Lower leg skin (tissue), 3 donors: ENCODE measurements at regions not wholly inside any gene's neighbourhood (a gene's known extent, or its start where the extent isn't known, plus 50 kb on each side); places are given as distances from the start of the nearest gene placed in this dataset.

Source experiments
- POLR2A ChIP-seq, 2 donors: fragments of 450-650 bp; IDR thresholded peaks; one replicate each; pipeline ENCODE4 v1.6.1; 2016 to 2017; ENCODE audit warnings: antibody characterized with exemption in 2 of 2, mild to moderate bottlenecking in 1 of 2, moderate library complexity in 1 of 2
- TF ChIP-seq, protein P1 (sequence below), 3 donors: fragments of 450-650 bp; IDR thresholded peaks; one replicate each; pipeline ENCODE4 v1.5.1; 2016; ENCODE audit warnings: antibody characterized with exemption in 3 of 3, mild to moderate bottlenecking in 3 of 3, moderate library complexity in 2 of 3

DNA sequence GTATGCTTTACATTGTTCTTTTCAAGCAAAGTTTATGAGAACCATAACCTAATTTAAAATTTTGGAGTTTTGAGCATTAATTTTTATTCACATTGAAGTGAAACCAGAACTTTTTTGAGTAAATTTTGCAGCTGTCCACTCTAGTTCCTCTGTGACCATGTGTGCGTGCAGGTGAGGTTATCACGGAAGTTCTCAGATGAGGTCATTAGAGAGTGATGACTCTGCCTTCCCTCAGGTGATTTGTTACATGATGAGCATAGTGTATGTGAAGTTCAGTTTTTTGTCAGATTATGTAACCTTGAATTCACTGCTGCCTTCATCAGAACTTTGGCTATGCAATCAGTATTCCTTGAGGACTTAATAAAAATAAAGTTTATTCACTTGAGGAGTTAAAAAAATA, 828.2 kb downstream of the ADGRL2 start:
- TF ChIP-seq, protein P1, sequence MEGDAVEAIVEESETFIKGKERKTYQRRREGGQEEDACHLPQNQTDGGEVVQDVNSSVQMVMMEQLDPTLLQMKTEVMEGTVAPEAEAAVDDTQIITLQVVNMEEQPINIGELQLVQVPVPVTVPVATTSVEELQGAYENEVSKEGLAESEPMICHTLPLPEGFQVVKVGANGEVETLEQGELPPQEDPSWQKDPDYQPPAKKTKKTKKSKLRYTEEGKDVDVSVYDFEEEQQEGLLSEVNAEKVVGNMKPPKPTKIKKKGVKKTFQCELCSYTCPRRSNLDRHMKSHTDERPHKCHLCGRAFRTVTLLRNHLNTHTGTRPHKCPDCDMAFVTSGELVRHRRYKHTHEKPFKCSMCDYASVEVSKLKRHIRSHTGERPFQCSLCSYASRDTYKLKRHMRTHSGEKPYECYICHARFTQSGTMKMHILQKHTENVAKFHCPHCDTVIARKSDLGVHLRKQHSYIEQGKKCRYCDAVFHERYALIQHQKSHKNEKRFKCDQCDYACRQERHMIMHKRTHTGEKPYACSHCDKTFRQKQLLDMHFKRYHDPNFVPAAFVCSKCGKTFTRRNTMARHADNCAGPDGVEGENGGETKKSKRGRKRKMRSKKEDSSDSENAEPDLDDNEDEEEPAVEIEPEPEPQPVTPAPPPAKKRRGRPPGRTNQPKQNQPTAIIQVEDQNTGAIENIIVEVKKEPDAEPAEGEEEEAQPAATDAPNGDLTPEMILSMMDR (IDR thresholded peaks at IDR 0.05), result no peak
- no peak for TF ChIP-seq POLR2A (IDR thresholded peaks at IDR 0.05)
